ENCODE measurements at regions not wholly inside any gene's neighbourhood (a gene's known extent, or its start where the extent isn't known, plus 50 kb on each side); places are given as distances from the start of the nearest gene placed in this dataset.

DNA sequence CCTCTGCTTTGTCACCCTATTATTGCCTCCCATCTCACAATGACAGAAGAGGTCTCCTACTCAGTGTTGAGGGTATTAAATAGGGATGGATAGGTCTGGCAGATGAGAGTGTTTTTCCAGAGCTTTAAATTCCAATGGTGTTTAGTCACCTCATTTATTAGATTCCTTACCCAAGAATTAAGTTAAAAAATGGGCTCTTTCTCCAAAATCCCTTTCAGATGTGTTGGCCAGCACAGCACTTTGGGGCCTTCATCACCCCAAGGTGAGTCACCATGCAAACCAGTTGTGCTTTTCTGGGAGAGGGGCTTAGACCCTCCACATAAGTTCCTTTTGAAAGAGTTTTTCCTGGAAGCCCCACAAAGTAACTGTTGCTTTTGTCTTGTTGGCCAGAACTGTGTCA, 78.4 kb downstream of the CYP26A1 start:
- no peak overlapping the region for H2AFZ ChIP-seq (ENCODE audit: control insufficient read depth, low read length)
- no peaks in the 10 kb centered on the region for H3K27me3 ChIP-seq (ENCODE audit: control insufficient read depth, extremely low read depth, insufficient read depth, low read length)
- H3K79me2 ChIP-seq (ENCODE audit: control insufficient read depth, insufficient read depth, low read length) = no peaks in the 10 kb centered on the region
- TF ChIP-seq EZH2 (IDR thresholded peaks at IDR 0.05; ENCODE audit: low read length) = no peak
- TF ChIP-seq, protein P1, sequence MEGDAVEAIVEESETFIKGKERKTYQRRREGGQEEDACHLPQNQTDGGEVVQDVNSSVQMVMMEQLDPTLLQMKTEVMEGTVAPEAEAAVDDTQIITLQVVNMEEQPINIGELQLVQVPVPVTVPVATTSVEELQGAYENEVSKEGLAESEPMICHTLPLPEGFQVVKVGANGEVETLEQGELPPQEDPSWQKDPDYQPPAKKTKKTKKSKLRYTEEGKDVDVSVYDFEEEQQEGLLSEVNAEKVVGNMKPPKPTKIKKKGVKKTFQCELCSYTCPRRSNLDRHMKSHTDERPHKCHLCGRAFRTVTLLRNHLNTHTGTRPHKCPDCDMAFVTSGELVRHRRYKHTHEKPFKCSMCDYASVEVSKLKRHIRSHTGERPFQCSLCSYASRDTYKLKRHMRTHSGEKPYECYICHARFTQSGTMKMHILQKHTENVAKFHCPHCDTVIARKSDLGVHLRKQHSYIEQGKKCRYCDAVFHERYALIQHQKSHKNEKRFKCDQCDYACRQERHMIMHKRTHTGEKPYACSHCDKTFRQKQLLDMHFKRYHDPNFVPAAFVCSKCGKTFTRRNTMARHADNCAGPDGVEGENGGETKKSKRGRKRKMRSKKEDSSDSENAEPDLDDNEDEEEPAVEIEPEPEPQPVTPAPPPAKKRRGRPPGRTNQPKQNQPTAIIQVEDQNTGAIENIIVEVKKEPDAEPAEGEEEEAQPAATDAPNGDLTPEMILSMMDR (optimal IDR thresholded peaks at IDR 0.05 in 1 of 3, IDR thresholded peaks at IDR 0.05 in 1 of 3, conservative IDR thresholded peaks at IDR 0.05 in 1 of 3; ENCODE audit: extremely low read depth in 1 of 3, insufficient read depth in 2 of 3, low read length in 3 of 3) = no peak
- peaks cover 35% of the 10 kb centered on the region for H3K4me1 ChIP-seq (ENCODE audit: control insufficient read depth, extremely low read depth, insufficient read depth, low read length)
- H3K27ac ChIP-seq (ENCODE audit: control insufficient read depth, insufficient read depth, low read length) = no peak overlapping the region
- no peaks in the 10 kb centered on the region for H3K36me3 ChIP-seq (ENCODE audit: control insufficient read depth in 2 of 2, extremely low read depth in 1 of 2, insufficient read depth in 2 of 2, low read length in 2 of 2)
- peaks cover 2% of the 10 kb centered on the region for H3K9me3 ChIP-seq (ENCODE audit: control insufficient read depth, low read depth, low read length)
- H3K9me1 ChIP-seq (ENCODE audit: control insufficient read depth, extremely low read depth, insufficient read depth, low read length) = peaks cover 2% of the 10 kb centered on the region
- FAIRE-seq (peak; percentile 68), DNase-seq (ENCODE audit: low read depth, low spot score) (no peak)
- H3K4me3 ChIP-seq (ENCODE audit: control insufficient read depth in 2 of 3, extremely low read depth in 1 of 3, insufficient read depth in 2 of 3, low read depth in 1 of 3, low read length in 3 of 3) = no peak overlapping the region
- no peak overlapping the region for H3K4me2 ChIP-seq (ENCODE audit: control insufficient read depth, extremely low read depth, insufficient read depth, low read depth, low read length)
- H4K20me1 ChIP-seq (ENCODE audit: control insufficient read depth, extremely low read depth, insufficient read depth, low read length) = no peaks in the 10 kb centered on the region
- dilution Hi-C loops (cut with MboI; ENCODE audit: extremely low pct_ligation_motif_present, low sequenced_read_pairs) = no loop called here
- H3K9ac ChIP-seq (ENCODE audit: control insufficient read depth, extremely low read depth, insufficient read depth, low read length) = no peak overlapping the region

DNA sequence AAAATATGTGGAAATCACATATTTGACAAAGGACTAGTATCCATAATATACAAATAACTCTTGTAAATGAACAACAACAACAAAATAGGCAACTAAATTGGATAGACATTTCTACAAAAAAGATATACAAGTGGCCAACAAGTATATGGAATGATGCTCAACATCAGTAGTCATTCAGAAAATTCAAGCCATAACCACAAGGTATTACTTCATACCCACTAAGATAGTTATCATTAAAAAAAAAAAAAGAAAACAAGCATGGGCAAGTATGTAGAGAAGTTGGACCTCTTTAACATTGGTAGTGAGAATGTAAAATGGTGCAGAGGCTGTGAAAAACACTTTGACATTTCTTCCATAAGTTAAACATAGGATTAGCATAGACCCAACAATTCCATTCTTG, 80.8 kb downstream of the CYP26A1 start:
- H3K4me3 ChIP-seq (ENCODE audit: control insufficient read depth in 2 of 3, extremely low read depth in 1 of 3, insufficient read depth in 2 of 3, low read depth in 1 of 3, low read length in 3 of 3) = no peak overlapping the region
- no peaks in the 10 kb centered on the region for H3K79me2 ChIP-seq (ENCODE audit: control insufficient read depth, insufficient read depth, low read length)
- H3K4me1 ChIP-seq (ENCODE audit: control insufficient read depth, extremely low read depth, insufficient read depth, low read length) = peaks cover 28% of the 10 kb centered on the region
- no peak overlapping the region for H3K4me2 ChIP-seq (ENCODE audit: control insufficient read depth, extremely low read depth, insufficient read depth, low read depth, low read length)
- H3K9ac ChIP-seq (ENCODE audit: control insufficient read depth, extremely low read depth, insufficient read depth, low read length) = no peak overlapping the region
- no peak overlapping the region for H2AFZ ChIP-seq (ENCODE audit: control insufficient read depth, low read length)
- H4K20me1 ChIP-seq (ENCODE audit: control insufficient read depth, extremely low read depth, insufficient read depth, low read length) = no peaks in the 10 kb centered on the region
- dilution Hi-C loops (cut with MboI; ENCODE audit: extremely low pct_ligation_motif_present, low sequenced_read_pairs) = no loop called here
- DNase-seq (ENCODE audit: low read depth, low spot score) (no peak), FAIRE-seq (no peak)
- peaks cover 3% of the 10 kb centered on the region for H3K9me3 ChIP-seq (ENCODE audit: control insufficient read depth, low read depth, low read length)
- no peaks in the 10 kb centered on the region for H3K27me3 ChIP-seq (ENCODE audit: control insufficient read depth, extremely low read depth, insufficient read depth, low read length)
- no peak overlapping the region for H3K27ac ChIP-seq (ENCODE audit: control insufficient read depth, insufficient read depth, low read length)
- peaks cover 2% of the 10 kb centered on the region for H3K9me1 ChIP-seq (ENCODE audit: control insufficient read depth, extremely low read depth, insufficient read depth, low read length)
- no peak for TF ChIP-seq EZH2 (IDR thresholded peaks at IDR 0.05; ENCODE audit: low read length)
- TF ChIP-seq, protein P1 (optimal IDR thresholded peaks at IDR 0.05 in 1 of 3, IDR thresholded peaks at IDR 0.05 in 1 of 3, conservative IDR thresholded peaks at IDR 0.05 in 1 of 3; ENCODE audit: extremely low read depth in 1 of 3, insufficient read depth in 2 of 3, low read length in 3 of 3) = no peak
- H3K36me3 ChIP-seq (ENCODE audit: control insufficient read depth in 2 of 2, extremely low read depth in 1 of 2, insufficient read depth in 2 of 2, low read length in 2 of 2) = no peaks in the 10 kb centered on the region

All from keratinocyte (primary cell).